GM12874 (cell line): ENCODE measurements at regions not wholly inside any gene's neighbourhood (a gene's known extent, or its start where the extent isn't known, plus 50 kb on each side); places are given as distances from the start of the nearest gene placed in this dataset.

Experiments
- TF ChIP-seq, protein P1 (sequence below): IDR thresholded peaks from 2 replicates; pipeline ENCODE4 v1.5.1; 2011; ENCODE audit warnings: low read depth, mild to moderate bottlenecking, control low read depth, low read length, moderate library complexity; ENCODE audit not compliant: insufficient read depth

- TF ChIP-seq, protein P1, sequence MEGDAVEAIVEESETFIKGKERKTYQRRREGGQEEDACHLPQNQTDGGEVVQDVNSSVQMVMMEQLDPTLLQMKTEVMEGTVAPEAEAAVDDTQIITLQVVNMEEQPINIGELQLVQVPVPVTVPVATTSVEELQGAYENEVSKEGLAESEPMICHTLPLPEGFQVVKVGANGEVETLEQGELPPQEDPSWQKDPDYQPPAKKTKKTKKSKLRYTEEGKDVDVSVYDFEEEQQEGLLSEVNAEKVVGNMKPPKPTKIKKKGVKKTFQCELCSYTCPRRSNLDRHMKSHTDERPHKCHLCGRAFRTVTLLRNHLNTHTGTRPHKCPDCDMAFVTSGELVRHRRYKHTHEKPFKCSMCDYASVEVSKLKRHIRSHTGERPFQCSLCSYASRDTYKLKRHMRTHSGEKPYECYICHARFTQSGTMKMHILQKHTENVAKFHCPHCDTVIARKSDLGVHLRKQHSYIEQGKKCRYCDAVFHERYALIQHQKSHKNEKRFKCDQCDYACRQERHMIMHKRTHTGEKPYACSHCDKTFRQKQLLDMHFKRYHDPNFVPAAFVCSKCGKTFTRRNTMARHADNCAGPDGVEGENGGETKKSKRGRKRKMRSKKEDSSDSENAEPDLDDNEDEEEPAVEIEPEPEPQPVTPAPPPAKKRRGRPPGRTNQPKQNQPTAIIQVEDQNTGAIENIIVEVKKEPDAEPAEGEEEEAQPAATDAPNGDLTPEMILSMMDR: no peak
These were observed 70.6 kb upstream of the KSR1 start for GRCh38 chr17:27385626-27386025.

DNA sequence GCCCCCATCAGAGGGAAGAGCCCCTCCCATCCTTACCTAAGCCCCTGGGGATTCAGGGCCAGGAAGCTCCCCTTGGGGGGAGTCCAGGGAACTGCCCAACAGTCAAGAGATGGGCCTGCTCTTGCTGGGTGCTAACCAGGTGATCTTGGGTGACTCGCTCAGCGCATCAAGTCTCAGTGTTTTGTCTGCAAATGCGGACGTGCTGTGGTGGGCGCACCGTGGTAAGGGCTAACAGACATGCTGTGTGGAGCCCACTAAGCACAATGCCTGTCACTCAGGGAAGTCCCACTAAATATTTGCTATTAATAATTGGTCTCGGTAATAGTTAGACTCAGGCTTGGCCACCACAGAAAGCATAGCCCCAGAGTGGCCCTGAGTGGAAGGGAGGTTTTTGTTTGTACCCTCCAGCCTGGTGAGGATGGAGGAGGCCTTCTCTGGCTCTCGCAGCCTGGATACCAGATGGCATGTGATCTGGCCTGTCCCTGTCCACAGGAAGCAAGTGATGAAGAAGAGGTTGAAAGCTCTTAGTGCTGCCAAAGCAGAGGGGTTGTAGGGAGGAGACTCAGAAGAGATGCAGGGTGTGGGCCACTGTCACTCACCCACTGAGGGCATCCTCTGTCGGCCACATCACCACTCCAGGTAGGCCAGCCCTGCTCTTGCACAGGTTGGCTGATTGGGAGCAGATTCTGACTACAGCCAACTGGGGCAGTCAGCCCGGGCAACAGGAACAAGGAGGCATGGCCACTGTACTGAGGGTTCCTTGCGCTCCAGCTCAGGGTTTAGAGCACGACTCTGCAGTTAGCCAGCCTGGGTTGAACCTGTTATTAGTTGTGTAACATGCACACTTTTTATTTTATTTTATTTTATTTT, 69.8 kb upstream of the KSR1 start:
- TF ChIP-seq, protein P1: no peak

DNA sequence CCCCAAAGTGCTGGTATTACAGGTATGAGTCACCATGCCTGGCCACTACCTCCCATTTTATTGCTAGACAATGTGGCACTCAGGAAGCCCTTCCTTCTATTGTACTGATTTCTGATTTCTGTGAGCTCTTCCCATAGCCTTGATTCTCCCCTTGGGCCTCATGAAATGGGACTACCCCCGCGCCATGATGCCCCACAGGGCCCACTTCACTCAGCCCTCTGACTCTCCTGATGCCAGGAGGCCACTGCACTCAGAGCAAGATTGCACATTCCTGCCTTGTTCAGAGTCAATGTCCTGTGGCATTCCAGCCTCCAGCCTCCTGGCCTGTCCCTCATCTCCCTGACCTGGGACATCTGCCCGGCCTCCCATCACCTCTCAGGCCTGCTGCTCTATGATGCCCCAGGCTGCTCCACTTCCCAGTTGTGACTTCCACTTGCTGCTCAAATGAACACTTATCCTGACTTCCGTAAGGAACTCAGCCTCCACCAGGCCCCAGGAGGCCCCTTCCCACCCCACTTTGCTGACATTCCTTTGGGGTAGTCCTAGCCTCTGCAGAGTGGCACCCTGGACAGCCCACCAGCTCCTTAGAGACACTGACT, 66.6 kb upstream of the KSR1 start:
- TF ChIP-seq, protein P1: no peak

- TF ChIP-seq, protein P1: no peak
These were observed 65.7 kb upstream of the KSR1 start for GRCh38 chr17:27390540-27390939.

DNA sequence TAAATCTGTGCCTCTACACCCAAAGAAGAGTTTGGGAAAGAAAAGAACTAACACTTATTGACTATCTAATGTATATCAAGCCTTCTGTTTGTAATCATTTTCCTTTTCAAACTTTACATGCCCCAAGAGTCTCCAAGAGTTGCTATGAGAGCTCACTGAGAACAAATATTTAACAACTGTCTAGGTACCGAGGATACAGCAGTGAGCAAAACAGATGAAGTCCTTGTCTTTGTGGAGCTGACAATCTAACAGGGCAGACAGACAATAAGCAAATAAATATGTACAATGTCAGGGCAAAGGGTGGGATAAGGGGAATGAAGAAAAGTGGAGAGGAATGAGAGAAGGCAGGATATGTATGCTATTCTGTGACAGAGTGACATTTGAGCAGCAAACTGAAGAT, 64.8 kb upstream of the KSR1 start:
- TF ChIP-seq, protein P1: no peak

- TF ChIP-seq, protein P1: no peak
These were observed 60.2 kb upstream of the KSR1 start for GRCh38 chr17:27396045-27396444.

DNA sequence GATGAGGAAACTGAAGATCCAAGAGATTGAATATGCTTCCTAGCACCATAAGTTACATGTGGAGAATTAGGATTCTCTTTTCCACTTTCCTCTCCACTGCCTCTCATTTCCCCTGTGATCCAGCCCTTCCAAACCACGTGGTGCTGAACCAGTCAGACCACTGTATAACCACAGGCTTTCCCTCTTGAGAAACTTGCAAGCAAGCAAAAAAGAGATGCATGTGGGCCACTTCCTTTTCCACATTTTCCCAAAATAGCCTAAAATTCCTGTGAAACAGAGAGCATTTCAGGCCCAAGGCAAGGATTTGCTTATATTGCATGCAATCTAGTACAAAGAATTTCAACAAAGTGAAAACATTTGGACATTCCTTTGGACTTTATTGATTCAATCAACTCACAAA, 59.3 kb upstream of the KSR1 start:
- TF ChIP-seq, protein P1: no peak
